ENCODE measurements at regions not wholly inside any gene's neighbourhood (a gene's known extent, or its start where the extent isn't known, plus 50 kb on each side); places are given as distances from the start of the nearest gene placed in this dataset.

DNA sequence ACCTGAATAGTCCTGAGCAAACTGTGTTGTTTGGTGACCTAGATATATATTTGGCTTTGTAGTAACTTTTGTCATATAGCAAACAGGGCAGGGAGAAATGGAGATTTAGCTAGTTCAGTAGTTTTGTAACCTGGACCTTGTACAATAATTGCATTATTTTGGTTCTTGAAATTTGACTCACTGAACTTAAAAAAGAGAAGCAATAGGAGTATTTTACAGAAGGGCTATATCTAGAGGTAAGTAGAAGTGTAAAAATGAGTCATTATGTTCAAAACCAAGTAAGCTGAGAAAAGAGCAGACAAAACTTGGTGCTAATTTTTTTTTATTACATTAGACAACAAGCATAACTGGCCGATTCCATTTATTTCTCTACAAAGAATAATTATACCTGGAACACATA, 505.4 kb downstream of the ZIC1 start:
- H2BK120ac ChIP-seq (ENCODE audit: insufficient read depth, low read length, poor library complexity) = no peak overlapping the region
- DNase-seq = no peak
- H2AK5ac ChIP-seq (ENCODE audit: low read length) = no peak overlapping the region
- H3K27ac ChIP-seq (ENCODE audit: low read depth, low read length) = no peak overlapping the region
- H4K8ac ChIP-seq (ENCODE audit: low read depth, low read length) = no peak overlapping the region
- no peak overlapping the region for H3K14ac ChIP-seq (ENCODE audit: low read length)
- H3K27me3 ChIP-seq (ENCODE audit: insufficient read depth, low read length) = no peaks in the 10 kb centered on the region
- H3K23ac ChIP-seq (ENCODE audit: low read length) = no peak overlapping the region
- no peaks in the 10 kb centered on the region for H3K79me2 ChIP-seq (ENCODE audit: control insufficient read depth, insufficient read depth, low read length, poor library complexity)
- no peak overlapping the region for H3K4me3 ChIP-seq (ENCODE audit: low read depth, low read length)
- no peak overlapping the region for H3K4me2 ChIP-seq (ENCODE audit: low read length)
- H2BK12ac ChIP-seq (ENCODE audit: low read length) = no peak overlapping the region
- no CpG with 5 or more reads among the region's 1 CpG for WGBS (ENCODE audit: extremely low coverage, insufficient coverage, insufficient read length)
- no peak overlapping the region for H3K18ac ChIP-seq (ENCODE audit: low read length)
- no peak overlapping the region for H3K4ac ChIP-seq (ENCODE audit: low read depth, low read length)
- H3K9me3 ChIP-seq (ENCODE audit: insufficient read depth, low read depth, low read length) = no peaks in the 10 kb centered on the region
- no peak overlapping the region for H3K9ac ChIP-seq (ENCODE audit: low read length)
- H3K79me1 ChIP-seq (ENCODE audit: low read length) = no peaks in the 10 kb centered on the region
- H3K36me3 ChIP-seq (ENCODE audit: control insufficient read depth in 1 of 2, insufficient read depth in 2 of 2, low read length in 2 of 2) = no peaks in the 10 kb centered on the region
- H2AFZ ChIP-seq (ENCODE audit: insufficient read depth, low read length, poor library complexity) = no peak overlapping the region
- H4K12ac ChIP-seq (ENCODE audit: low read depth, low read length) = no peak overlapping the region
- no peak overlapping the region for H2BK5ac ChIP-seq (ENCODE audit: low read depth, low read length, poor library complexity)
- H3K4me1 ChIP-seq (ENCODE audit: control insufficient read depth in 1 of 2, insufficient read depth in 2 of 2, low read length in 2 of 2) = no peaks in the 10 kb centered on the region
- H4K91ac ChIP-seq (ENCODE audit: low read depth, low read length) = no peak overlapping the region

DNA sequence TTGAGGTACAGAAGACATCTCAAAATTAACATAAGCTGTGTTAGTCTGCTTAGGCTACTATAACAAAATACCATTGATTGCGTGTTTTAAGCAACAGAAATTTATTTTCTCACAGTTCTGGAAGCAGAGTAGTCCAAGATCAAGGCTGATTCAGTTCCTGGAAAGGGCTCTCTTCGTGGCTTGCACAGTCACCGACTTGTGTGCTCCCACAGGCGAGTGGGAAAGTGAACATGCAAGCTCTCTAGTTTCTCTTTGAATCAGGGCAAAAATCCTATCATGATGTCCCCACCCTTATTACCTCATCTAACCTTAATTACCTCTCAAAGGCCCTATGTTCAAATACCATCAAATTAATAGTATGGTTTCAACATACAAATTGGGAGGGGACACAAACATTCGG, 505.9 kb downstream of the ZIC1 start:
- no CpG with 5 or more reads among the region's 5 CpGs for whole genome bisulfite sequencing (ENCODE audit: extremely low coverage, insufficient coverage, insufficient read length)
- H4K91ac ChIP-seq (ENCODE audit: low read depth, low read length) = no peak overlapping the region
- DNase-seq = no peak
- no peaks in the 10 kb centered on the region for H3K79me2 ChIP-seq (ENCODE audit: control insufficient read depth, insufficient read depth, low read length, poor library complexity)
- no peak overlapping the region for H2BK12ac ChIP-seq (ENCODE audit: low read length)
- H2AFZ ChIP-seq (ENCODE audit: insufficient read depth, low read length, poor library complexity) = no peak overlapping the region
- H3K79me1 ChIP-seq (ENCODE audit: low read length) = no peaks in the 10 kb centered on the region
- no peak overlapping the region for H4K12ac ChIP-seq (ENCODE audit: low read depth, low read length)
- H3K9me3 ChIP-seq (ENCODE audit: insufficient read depth, low read depth, low read length) = no peaks in the 10 kb centered on the region
- H3K4me1 ChIP-seq (ENCODE audit: control insufficient read depth in 1 of 2, insufficient read depth in 2 of 2, low read length in 2 of 2) = no peaks in the 10 kb centered on the region
- no peak overlapping the region for H3K27ac ChIP-seq (ENCODE audit: low read depth, low read length)
- no peak overlapping the region for H2BK5ac ChIP-seq (ENCODE audit: low read depth, low read length, poor library complexity)
- H3K18ac ChIP-seq (ENCODE audit: low read length) = no peak overlapping the region
- no peak overlapping the region for H3K4me2 ChIP-seq (ENCODE audit: low read length)
- no peak overlapping the region for H3K9ac ChIP-seq (ENCODE audit: low read length)
- no peak overlapping the region for H3K4ac ChIP-seq (ENCODE audit: low read depth, low read length)
- H3K27me3 ChIP-seq (ENCODE audit: insufficient read depth, low read length) = no peaks in the 10 kb centered on the region
- no peak overlapping the region for H2AK5ac ChIP-seq (ENCODE audit: low read length)
- no peak overlapping the region for H3K23ac ChIP-seq (ENCODE audit: low read length)
- no peak overlapping the region for H2BK120ac ChIP-seq (ENCODE audit: insufficient read depth, low read length, poor library complexity)
- H3K4me3 ChIP-seq (ENCODE audit: low read depth, low read length) = no peak overlapping the region
- H4K8ac ChIP-seq (ENCODE audit: low read depth, low read length) = no peak overlapping the region
- no peak overlapping the region for H3K14ac ChIP-seq (ENCODE audit: low read length)
- H3K36me3 ChIP-seq (ENCODE audit: control insufficient read depth in 1 of 2, insufficient read depth in 2 of 2, low read length in 2 of 2) = no peaks in the 10 kb centered on the region

DNA sequence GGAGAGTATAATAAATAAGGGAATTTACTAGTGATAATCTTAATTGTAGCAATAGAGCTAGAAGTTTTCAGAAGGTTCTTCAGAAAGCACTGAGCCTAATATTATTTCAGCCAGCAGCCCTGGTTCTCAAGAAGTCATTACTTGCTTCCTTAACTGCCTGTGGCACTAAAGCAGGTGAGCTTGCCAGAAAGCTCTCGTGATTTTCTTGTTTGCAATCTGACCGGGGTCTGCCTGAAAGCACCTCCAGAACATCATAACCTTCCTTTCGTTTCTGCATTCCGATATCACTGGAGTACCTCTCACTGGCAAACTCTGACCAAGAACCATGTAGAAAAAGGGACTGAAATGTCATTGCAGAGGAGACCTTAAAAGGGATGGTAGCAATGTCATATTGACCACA, 510.3 kb downstream of the ZIC1 start:
- H3K4ac ChIP-seq (ENCODE audit: low read depth, low read length) = no peak overlapping the region
- no peaks in the 10 kb centered on the region for H3K79me1 ChIP-seq (ENCODE audit: low read length)
- H2BK12ac ChIP-seq (ENCODE audit: low read length) = no peak overlapping the region
- H3K27ac ChIP-seq (ENCODE audit: low read depth, low read length) = no peak overlapping the region
- H2BK120ac ChIP-seq (ENCODE audit: insufficient read depth, low read length, poor library complexity) = no peak overlapping the region
- no peaks in the 10 kb centered on the region for H3K9me3 ChIP-seq (ENCODE audit: insufficient read depth, low read depth, low read length)
- no peak overlapping the region for H4K91ac ChIP-seq (ENCODE audit: low read depth, low read length)
- H2AK5ac ChIP-seq (ENCODE audit: low read length) = no peak overlapping the region
- H4K12ac ChIP-seq (ENCODE audit: low read depth, low read length) = no peak overlapping the region
- H3K9ac ChIP-seq (ENCODE audit: low read length) = no peak overlapping the region
- H2AFZ ChIP-seq (ENCODE audit: insufficient read depth, low read length, poor library complexity) = no peak overlapping the region
- no peak overlapping the region for H3K4me3 ChIP-seq (ENCODE audit: low read depth, low read length)
- H3K4me2 ChIP-seq (ENCODE audit: low read length) = no peak overlapping the region
- no peak overlapping the region for H3K23ac ChIP-seq (ENCODE audit: low read length)
- H3K36me3 ChIP-seq (ENCODE audit: control insufficient read depth in 1 of 2, insufficient read depth in 2 of 2, low read length in 2 of 2) = no peaks in the 10 kb centered on the region
- no CpG with 5 or more reads among the region's 4 CpGs for WGBS (ENCODE audit: extremely low coverage, insufficient coverage, insufficient read length)
- no peak overlapping the region for H2BK5ac ChIP-seq (ENCODE audit: low read depth, low read length, poor library complexity)
- H3K18ac ChIP-seq (ENCODE audit: low read length) = no peak overlapping the region
- no peaks in the 10 kb centered on the region for H3K79me2 ChIP-seq (ENCODE audit: control insufficient read depth, insufficient read depth, low read length, poor library complexity)
- no peak for DNase-seq
- H3K14ac ChIP-seq (ENCODE audit: low read length) = no peak overlapping the region
- no peaks in the 10 kb centered on the region for H3K27me3 ChIP-seq (ENCODE audit: insufficient read depth, low read length)
- no peak overlapping the region for H4K8ac ChIP-seq (ENCODE audit: low read depth, low read length)
- H3K4me1 ChIP-seq (ENCODE audit: control insufficient read depth in 1 of 2, insufficient read depth in 2 of 2, low read length in 2 of 2) = no peaks in the 10 kb centered on the region

DNA sequence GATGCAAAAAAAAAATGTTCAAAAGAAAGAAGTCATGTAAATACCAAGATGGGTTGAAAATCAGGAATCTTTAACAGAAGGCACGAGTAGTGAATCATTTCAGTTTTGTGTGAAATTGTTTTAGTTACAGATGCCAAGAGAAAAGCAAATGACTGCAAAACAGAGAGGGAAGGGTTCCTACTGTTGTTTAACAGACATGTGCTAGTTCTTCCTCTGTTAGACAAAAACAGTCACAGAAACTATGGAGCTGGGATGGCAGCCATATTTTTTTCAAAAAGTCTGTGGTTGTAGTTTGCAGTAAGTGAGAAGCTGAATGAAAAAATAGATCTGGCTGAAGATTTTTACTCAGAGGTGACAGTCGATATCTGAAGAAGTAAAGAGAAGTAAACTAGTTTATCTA, 511.9 kb downstream of the ZIC1 start:
- Histone ChIP-seq H3K14ac (ENCODE audit: low read length) (no peak overlapping the region), H3K4me1 (ENCODE audit: control insufficient read depth in 1 of 2, insufficient read depth in 2 of 2, low read length in 2 of 2) (no peaks in the 10 kb centered on the region), H3K4me2 (ENCODE audit: low read length) (no peak overlapping the region), H3K36me3 (ENCODE audit: control insufficient read depth in 1 of 2, insufficient read depth in 2 of 2, low read length in 2 of 2) (no peaks in the 10 kb centered on the region), H2AFZ (ENCODE audit: insufficient read depth, low read length, poor library complexity) (no peak overlapping the region), H2BK12ac (ENCODE audit: low read length) (no peak overlapping the region), H3K9ac (ENCODE audit: low read length) (no peak overlapping the region), H4K8ac (ENCODE audit: low read depth, low read length) (no peak overlapping the region), H3K27ac (ENCODE audit: low read depth, low read length) (no peak overlapping the region), H4K12ac (ENCODE audit: low read depth, low read length) (no peak overlapping the region), H3K18ac (ENCODE audit: low read length) (no peak overlapping the region), H3K79me2 (ENCODE audit: control insufficient read depth, insufficient read depth, low read length, poor library complexity) (no peaks in the 10 kb centered on the region), H3K23ac (ENCODE audit: low read length) (no peak overlapping the region), H4K91ac (ENCODE audit: low read depth, low read length) (no peak overlapping the region), H2AK5ac (ENCODE audit: low read length) (no peak overlapping the region), H3K79me1 (ENCODE audit: low read length) (no peaks in the 10 kb centered on the region), H3K27me3 (ENCODE audit: insufficient read depth, low read length) (no peaks in the 10 kb centered on the region), H3K9me3 (ENCODE audit: insufficient read depth, low read depth, low read length) (no peaks in the 10 kb centered on the region), H2BK5ac (ENCODE audit: low read depth, low read length, poor library complexity) (no peak overlapping the region), H3K4ac (ENCODE audit: low read depth, low read length) (no peak overlapping the region), H3K4me3 (ENCODE audit: low read depth, low read length) (no peak overlapping the region), H2BK120ac (ENCODE audit: insufficient read depth, low read length, poor library complexity) (no peak overlapping the region)
- no CpG with 5 or more reads among the region's 2 CpGs for WGBS (ENCODE audit: extremely low coverage, insufficient coverage, insufficient read length)
- no peak for DNase-seq

All from trophoblast cell (in vitro differentiated cells and primary cell).